HG03432 (cell line): ENCODE measurements at regions not wholly inside any gene's neighbourhood (a gene's known extent, or its start where the extent isn't known, plus 50 kb on each side); places are given as distances from the start of the nearest gene placed in this dataset.

Source experiments
- ATAC-seq: cut with Tn5 transposase; IDR thresholded peaks from one replicate; pipeline ENCODE4 v1.9.1; 2021; ENCODE audit warnings: mild to moderate bottlenecking, moderate library complexity; ENCODE audit not compliant: unreplicated experiment

- ATAC-seq, result no peak
Measured at GRCh38 chr4:144562019-144562705, 83.8 kb upstream of the HHIP start.

- no peak for ATAC-seq
Measured at GRCh38 chr4:144564358-144564757, 81.6 kb upstream of the HHIP start.

DNA sequence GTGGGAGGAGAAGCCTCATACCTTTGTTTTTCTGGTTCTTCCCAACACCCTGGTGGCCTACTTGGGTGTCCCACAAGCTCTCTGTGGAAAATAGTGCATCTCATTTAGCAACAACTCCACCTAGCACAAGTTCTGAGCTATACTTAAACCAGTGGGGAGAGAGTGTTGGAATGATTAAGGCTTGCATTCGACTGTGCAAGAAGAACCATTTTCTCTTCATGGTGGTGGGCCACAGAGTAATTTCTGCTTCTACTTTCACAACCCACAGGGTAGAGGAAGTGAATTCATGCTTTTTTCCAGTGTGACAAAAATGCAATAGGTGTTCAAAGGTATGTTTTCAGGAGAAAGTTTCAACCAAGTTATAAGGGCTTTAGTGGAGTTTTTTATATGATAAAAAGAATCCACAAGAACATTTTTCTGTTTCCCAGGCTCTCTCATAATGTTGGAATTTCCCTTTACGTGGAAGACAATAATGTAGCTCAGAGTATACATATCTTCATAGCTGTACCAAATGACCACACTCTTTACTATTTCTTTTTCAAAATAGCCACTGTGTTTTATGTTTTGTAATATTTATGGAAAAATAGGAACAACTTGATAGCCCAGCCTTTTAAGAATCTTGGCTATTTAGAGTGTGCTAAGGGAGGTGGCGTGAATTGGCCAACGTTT is 80.3 kb upstream of the HHIP start:
- peak; percentile 47 for ATAC-seq

DNA sequence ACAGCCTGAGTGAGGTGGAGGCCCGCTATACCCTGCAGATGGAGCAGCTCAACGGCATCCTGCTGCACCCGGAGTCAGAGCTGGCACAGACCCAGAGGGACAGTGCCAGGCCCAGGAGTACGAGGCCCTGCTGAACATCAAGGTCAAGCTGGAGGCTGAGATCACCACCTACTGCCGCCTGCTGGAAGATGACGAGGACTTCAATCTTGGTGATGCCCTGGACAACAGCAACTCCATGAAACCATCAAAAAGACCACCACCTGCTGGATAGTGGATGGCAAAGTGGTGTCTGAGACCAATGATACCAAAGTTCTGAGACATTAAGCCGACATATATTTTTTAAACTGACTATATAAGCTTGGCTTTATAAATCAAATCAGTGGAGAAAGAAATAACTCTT is 73.3 kb upstream of the HHIP start:
- no peak for ATAC-seq

- peak; percentile 69 for ATAC-seq
Measured at GRCh38 chr4:144574000-144574399, 72.0 kb upstream of the HHIP start.

DNA sequence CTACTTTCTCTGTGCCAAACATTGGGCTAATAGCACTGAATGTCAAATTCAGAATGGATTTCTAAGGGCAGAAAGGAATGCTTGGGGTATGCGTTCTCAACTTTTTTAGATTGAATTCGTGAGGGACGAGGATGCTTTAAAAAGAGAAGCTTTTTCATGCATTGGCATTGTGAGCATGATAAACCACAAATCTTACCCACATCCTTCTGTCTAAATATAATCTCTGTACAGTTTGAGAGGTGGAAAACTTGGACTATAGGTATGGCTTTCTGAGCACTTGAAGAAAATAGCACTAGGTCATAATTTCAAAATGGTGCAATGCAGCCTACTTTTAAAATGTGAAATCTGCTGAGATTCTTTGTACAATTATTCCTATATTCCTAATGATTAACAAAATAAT is 71.4 kb upstream of the HHIP start:
- ATAC-seq, result no peak

GRCh38 chr4:144575181-144575580 is 70.8 kb upstream of the HHIP start:
- ATAC-seq, result peak; percentile 59

- no peak for ATAC-seq
Measured at GRCh38 chr4:144578681-144579080, 67.3 kb upstream of the HHIP start.

DNA sequence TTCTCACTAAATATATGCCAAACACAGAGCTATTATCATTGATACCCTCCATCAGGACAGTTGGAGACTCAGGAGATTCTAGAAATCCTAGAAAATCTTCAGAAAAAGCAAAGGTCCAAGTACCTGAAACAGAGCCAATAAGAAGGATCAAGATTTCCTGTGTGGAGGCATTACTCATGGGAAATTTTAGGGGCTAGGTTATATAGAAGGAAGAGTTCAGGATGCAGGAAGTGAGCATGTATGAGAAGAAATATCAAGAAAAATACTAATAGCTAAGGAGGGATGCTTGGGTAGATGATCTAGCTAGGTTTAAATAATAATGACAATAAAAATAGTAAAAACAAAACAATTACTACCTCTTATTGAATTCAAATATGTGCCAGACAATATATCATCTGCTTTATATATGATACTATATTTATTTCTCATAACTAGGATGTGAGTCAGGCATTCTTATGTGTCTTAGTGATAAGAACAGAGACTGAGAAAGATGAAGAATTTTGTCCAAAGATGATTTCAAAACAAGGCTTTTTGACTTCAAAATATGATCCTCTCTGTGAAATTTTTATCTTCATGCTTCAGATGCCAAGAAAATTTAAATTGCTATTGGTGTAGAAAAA is 66.4 kb upstream of the HHIP start:
- ATAC-seq, result no peak

DNA sequence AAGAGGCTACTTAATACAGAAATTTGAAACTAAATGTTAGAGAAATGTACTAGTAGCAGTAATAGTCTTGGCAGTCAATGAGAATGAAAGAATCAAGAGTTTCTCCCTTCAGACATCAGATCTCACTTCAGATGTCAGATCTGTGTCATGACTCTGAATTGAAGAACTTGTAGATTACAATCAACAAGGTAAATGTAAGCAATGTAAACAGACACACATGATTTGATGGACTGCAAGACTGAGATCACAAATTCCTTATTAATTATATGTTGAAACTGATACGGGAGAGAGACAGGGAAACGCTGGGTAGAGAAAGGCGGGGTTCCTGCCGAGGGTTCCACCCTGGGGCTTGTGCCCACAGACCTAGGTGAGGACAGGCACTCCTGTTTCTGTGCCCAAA is 65.5 kb upstream of the HHIP start:
- no peak for ATAC-seq

DNA sequence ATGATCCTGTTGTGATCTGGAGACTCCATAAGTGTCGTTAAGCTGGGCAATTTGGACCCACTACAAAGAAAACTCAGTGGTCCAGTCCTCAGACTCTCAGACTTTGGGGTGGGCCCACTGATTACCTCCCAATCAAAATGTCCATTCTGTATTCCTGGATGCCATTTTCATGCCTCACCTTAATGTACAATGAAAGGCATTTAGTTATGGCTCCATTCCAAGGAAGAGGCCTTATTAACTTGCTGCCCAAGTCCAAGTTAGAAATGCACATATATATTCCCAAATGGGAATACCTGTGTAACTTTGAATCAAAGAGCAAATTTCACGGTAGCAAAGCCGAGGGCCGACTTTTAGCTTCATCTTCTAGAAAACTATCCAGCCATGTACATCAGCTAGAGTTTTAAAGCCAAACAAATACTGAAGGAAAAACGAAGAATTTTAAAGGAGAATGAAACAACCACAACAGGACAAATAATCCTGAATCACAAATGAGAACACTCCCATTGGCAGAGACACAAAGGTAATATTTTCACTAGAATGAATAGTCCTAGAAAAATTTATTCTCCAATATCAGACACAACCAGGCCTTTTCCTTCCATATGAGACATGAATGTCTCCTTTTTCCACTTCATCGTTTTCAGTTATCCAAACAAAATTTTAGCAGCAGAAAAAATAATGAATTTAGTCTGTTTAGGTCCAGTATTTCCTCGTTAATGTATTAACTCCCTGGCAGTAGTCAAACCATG is 63.7 kb upstream of the HHIP start:
- ATAC-seq, result no peak

- ATAC-seq, result no peak
Measured at GRCh38 chr4:144582975-144583374, 63.0 kb upstream of the HHIP start.

DNA sequence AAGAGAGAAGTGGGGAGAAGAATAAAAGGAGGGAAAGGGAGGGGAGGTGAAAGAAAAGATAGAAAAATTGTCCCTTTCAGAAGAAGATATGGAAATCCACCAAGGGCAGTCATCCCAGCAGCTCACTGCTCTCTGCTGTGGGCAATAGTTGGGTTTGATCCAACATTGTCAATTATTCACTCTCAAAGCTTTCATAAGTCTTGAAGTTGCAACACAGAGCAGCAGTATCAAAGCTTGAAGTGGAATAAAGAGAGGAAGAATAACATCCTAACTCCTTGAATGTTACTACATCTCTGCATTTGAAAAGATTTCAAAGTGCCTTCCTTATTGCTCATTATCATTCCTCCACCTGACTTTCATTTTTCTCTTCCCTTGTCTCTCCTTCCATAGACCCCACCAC is 62.3 kb upstream of the HHIP start:
- ATAC-seq, result no peak

DNA sequence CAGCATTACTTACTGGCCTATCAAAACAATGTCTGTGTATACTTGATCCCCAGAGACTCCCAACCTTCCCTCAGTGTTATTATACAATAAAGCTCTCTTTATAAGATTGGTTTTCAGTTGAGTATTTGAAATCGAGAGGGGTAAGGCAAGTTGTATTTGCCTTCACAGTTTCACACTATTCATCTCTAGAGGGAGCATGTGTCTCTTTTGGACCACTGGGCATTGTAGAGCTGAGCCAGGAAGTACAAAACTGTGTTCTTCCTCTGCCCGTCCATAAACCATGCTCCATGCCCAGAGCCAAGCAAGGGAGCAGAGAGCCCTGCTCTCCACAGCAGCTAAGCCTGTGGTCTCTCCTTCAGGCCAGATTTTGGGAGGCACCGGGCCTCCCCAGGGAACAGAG is 61.5 kb upstream of the HHIP start:
- ATAC-seq, result no peak

- ATAC-seq, result peak; percentile 50
Measured at GRCh38 chr4:144589512-144589911, 56.4 kb upstream of the HHIP start.

DNA sequence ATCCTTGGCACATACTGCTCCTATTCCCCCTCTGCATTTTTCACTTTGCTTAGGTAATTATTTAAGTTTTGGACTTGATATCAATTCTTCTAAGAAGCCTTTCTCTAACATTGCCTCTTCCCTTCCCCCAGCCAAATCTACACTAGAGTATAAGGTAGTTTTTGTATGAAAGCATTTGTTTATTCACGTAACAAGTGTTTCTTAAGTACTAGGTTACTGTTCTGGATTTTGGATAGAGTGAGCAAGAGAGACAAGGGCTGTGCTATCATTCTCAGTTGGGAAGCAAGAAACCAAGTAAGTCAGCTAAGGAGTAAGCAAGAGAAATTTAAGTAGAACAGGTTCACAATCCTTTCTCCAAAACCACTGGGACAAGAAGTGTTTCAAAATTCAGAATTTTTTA is 55.9 kb upstream of the HHIP start:
- no peak for ATAC-seq

GRCh38 chr4:144591401-144591800 is 54.6 kb upstream of the HHIP start:
- no peak for ATAC-seq

DNA sequence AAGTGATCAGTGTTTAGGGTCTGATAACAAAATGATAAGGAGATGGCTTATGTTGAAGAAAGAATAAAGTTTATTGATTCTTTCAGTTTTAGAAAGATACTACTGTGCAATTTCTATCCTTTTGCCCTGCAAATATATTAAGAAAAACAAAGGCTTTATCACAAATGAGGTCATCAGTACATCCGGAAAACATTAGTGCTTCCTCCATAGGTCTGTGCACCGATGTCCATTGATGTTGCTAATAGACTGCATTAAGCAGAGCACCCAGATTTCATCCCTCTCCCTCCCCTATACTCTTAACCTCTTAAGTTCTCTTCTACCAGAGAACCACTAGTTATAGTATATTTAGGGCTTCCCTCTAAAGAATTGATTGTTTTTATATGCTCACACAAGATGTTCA is 53.7 kb upstream of the HHIP start:
- ATAC-seq, result no peak

DNA sequence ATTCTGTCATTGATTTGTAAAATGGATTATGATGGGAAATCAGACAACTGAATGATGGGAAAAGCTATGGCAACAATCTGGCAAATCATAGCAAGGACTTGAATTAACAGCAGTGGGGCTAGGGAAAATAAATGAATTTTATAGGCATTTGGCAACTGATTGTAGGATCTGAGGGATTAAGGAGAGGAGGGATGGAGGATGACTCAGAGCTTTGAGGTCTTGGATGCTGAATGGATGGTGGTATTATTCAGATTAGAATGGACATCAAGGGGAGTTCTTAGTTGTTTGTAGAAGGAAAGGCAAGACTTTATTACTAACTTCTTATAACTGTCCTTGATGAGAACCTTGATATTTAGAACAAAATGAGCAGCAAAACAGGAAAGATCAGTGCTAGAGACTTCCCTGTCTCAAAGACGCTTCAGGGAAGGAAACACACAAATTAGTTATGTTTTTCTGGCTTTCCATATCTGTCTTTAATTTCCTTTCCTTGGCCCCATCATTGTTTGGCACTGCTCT is 51.4 kb upstream of the HHIP start:
- ATAC-seq, result no peak

DNA sequence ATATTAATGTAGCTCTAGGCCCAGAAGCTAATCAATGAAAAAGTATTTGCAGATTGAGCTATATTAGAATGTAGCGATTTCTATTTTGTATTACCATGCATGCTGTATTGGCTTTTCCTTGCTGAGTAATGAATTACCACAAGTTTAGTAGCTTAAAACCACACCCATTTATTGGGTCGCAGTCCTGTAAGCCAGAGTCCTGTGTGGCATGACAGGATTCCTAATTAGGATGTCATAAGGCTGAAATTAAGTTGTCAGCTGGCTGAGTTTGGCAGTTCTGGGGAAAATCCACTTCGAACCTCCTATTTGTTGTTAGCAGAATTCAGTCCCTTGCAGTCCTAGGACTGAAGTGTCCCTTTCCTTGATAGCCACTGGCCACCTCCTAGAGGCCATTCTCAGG is 50.3 kb upstream of the HHIP start:
- no peak for ATAC-seq
